Activated CD8-positive, alpha-beta memory T cell treated with anti-CD3 and anti-CD28 coated beads, Interleukin-2, amount 50 U/mL, for 1 hour (primary cell): ENCODE measurements at regions not wholly inside any gene's neighbourhood (a gene's known extent, or its start where the extent isn't known, plus 50 kb on each side); places are given as distances from the start of the nearest gene placed in this dataset.

Source experiments
- DNase-seq: peaks from one replicate; pipeline ENCODE4 v3.0.0-alpha.2; 2020; ENCODE audit errors: extremely low read depth

GRCh38 chr15:79185199-79185598, 94.6 kb upstream of the RASGRF1 start:
- DNase-seq = no peak

- peak; percentile 8 for DNase-seq
Observed at GRCh38 chr15:79184465-79184892, 93.9 kb upstream of the RASGRF1 start.

GRCh38 chr15:79180318-79180717, 89.7 kb upstream of the RASGRF1 start:
- no peak for DNase-seq

GRCh38 chr15:79179597-79179996, 89.0 kb upstream of the RASGRF1 start:
- no peak for DNase-seq

GRCh38 chr15:79179108-79179561, 88.6 kb upstream of the RASGRF1 start:
- DNase-seq = no peak

- no peak for DNase-seq
Observed at GRCh38 chr15:79178594-79178993, 88.0 kb upstream of the RASGRF1 start.

GRCh38 chr15:79176151-79176550, 85.6 kb upstream of the RASGRF1 start:
- DNase-seq = no peak

GRCh38 chr15:79172801-79173460, 82.4 kb upstream of the RASGRF1 start:
- no peak for DNase-seq

GRCh38 chr15:79172032-79172481, 81.5 kb upstream of the RASGRF1 start:
- DNase-seq = no peak

GRCh38 chr15:79171320-79172031, 80.9 kb upstream of the RASGRF1 start:
- DNase-seq = no peak

- DNase-seq = no peak
Observed at GRCh38 chr15:79170256-79170664, 79.7 kb upstream of the RASGRF1 start.

- DNase-seq = no peak
Observed at GRCh38 chr15:79169526-79170133, 79.0 kb upstream of the RASGRF1 start.

GRCh38 chr15:79168922-79169456, 78.4 kb upstream of the RASGRF1 start:
- no peak for DNase-seq

GRCh38 chr15:79167776-79168175, 77.2 kb upstream of the RASGRF1 start:
- no peak for DNase-seq

GRCh38 chr15:79166311-79166955, 75.9 kb upstream of the RASGRF1 start:
- no peak for DNase-seq

GRCh38 chr15:79164465-79164864, 73.9 kb upstream of the RASGRF1 start:
- no peak for DNase-seq

- no peak for DNase-seq
Observed at GRCh38 chr15:79164043-79164442, 73.5 kb upstream of the RASGRF1 start.

GRCh38 chr15:79163395-79163794, 72.8 kb upstream of the RASGRF1 start:
- DNase-seq = no peak

- no peak for DNase-seq
Observed at GRCh38 chr15:79161837-79162508, 71.4 kb upstream of the RASGRF1 start.

- DNase-seq = no peak
Observed at GRCh38 chr15:79160211-79160610, 69.6 kb upstream of the RASGRF1 start.
